NOMO-1 (cell line): ENCODE measurements at regions not wholly inside any gene's neighbourhood (a gene's known extent, or its start where the extent isn't known, plus 50 kb on each side); places are given as distances from the start of the nearest gene placed in this dataset.
A peak's percentile ranks its signal among the peaks of the same experiment; 100 is the strongest.

ENCODE experiments used
- DNase-seq, 2 experiments: peaks; one replicate each; lab custom pipeline; 2025; ENCODE audit not compliant: unreplicated experiment in 2 of 2; lab: John Stamatoyannopoulos, UW

GRCh38 chr7:82567841-82568240 is 124.3 kb upstream of the CACNA2D1 start:
- DNase-seq, result no peak

- DNase-seq, result no peak
These were observed 123.8 kb upstream of the CACNA2D1 start for GRCh38 chr7:82567356-82567755.

DNA sequence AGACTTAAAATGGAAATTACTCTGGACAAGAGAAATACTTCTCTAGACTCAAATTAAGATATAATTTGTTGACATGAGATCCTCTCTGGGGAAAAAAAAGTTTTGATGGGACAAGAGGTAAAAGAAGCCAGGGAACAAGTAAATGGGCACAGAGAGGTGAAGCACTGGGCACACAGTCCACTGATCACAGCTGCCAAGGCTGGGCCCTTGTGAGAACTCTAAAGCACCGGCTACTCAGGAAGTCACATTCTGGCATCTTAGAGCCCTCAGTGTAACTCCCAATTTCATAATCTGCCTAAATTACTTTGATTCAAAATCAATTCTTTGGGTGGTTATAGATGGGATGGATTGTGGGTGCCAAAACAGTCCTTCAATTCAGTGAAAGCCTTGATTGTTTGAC is 123.2 kb upstream of the CACNA2D1 start:
- DNase-seq, result no peak

DNA sequence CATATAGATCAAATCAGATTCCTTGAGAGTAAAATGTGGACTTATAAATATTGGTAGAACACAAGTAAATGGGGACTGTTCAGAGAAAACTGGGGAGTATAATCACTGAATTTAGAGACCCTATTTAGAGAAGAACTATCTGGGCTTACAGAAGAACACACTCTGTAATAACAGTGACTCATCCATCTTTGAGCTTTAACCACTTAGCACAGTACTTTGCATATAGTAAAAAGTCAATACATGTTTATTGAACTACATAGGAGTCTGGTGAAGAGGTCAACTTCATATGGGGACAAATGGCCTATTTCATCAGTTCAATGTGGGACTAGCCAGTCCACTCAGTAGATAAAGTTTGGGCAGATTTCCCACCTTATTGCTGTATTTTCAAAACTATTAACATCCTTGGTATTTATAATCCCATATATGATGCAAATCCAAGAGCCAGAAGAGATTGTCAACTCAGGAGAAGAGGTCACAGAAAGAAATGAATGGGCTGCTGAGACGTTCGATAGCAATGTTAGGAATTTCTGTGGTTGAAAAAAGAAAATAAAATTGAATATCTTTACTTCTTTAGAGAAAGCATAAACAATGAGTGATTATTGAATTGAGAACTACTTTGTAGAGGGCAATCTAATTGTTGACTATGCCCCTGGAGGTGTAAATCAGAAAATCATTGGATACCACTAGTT is 119.3 kb upstream of the CACNA2D1 start:
- DNase-seq, result no peak

- DNase-seq, result peak in 1 of 2 experiments; percentile 30
These were observed 115.7 kb upstream of the CACNA2D1 start for GRCh38 chr7:82559193-82559805.

- peak; percentile 92 to 99 for DNase-seq
These were observed 106.2 kb upstream of the CACNA2D1 start for GRCh38 chr7:82549616-82550285.

GRCh38 chr7:82548141-82548688 is 104.6 kb upstream of the CACNA2D1 start:
- DNase-seq, result no peak

DNA sequence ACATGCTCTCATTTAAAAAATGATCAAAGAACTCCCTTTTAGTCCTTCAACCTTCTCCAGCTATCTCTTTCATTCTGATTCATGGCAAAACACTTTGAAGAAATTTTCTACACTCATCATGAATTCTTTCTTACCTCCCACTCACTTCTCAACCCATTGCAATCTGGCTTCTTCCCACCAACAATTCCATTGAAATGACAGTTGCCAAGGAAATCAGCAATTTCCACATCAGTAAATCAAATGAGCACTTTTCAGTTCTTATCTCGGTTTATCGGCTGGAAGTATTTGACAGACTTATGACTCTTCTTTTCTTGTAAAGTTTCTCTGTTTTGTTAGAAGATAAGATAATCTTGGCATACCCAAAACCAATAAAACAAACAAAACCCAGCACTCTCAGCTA is 99.1 kb upstream of the CACNA2D1 start:
- DNase-seq, result no peak

DNA sequence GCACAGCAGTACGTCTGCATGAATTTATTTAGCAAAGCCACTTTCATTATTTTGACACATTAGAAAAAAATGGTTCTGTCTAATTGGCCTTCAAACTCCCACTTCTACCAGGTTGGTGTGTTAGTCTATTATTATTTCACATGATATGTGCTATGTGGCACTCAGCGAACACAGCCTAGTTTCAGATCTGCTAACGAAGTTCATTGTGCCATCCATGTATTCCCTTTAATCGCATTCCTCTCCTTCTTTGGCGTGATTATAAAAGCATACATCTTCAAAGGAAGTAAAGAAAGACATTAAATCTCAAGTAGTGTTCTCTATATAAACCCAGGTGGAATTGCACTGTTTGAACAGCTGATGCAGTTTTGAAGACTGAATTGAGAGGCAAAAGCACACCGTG is 96.4 kb upstream of the CACNA2D1 start:
- no peak for DNase-seq

DNA sequence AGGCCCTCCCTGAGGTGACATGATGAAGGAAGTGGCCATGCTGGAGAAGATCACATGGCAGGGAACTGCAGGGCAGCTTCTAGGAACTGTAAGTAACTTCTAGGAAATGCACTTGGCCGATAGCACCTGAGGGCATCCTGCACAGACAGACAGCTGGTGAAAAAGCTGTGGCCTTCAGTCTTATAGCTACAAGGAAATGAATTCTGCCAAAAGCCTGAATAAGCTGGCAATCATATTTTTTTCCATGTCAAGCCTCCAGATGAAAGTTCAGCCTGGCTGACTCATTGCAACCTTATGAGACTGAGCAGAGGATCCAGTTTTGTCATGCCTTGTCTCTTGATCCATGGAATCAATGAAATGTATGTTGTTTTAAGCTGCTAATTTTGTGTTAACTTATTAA is 91.1 kb upstream of the CACNA2D1 start:
- DNase-seq, result no peak

DNA sequence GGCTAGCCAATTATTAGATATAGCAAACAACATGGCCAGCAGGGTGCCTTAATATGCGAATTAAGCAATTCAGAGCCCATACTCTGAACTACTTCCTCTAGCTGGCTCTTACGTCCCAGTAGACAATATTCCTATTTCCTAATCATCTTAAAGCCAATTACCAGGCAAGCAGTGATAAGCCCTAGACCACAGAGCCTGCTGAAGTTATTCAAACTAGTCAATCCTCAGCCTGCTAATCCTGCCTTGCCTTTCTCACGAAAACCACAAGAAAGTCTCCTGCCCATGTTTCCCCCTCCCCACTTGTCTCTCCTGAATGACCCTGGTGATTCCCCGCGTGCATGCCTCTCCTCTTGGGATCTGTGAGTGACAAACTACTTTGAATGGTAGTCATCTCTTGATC is 86.8 kb upstream of the CACNA2D1 start:
- no peak for DNase-seq

- no peak for DNase-seq
These were observed 85.2 kb upstream of the CACNA2D1 start for GRCh38 chr7:82528577-82529310.

- peak; percentile 87 to 94 for DNase-seq
These were observed 84.3 kb upstream of the CACNA2D1 start for GRCh38 chr7:82527851-82528250.

DNA sequence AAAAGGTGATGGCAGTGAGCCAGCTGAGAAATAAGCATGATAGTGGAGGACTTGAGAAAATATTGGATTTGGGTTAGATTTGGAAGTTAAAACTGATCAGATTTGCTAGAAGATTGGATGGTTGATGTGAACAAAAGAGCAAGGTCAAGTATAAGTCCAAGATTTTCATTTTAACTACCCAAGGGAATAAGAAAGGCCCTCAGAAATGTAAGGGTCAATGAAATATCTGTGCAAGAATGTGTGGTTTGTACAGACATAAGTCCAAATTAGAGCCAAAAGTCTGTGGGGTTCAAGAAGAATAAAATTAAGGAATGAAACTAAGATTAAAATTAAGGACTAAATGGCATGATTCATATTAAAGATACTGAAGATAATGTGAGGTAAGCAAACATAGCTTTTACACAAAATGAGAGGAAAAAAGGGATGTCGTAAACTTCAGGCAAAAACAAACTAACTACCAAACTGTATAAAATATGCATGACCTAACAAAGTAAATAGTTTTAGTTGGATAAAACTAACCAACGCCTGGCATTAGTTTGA is 78.4 kb upstream of the CACNA2D1 start:
- no peak for DNase-seq

DNA sequence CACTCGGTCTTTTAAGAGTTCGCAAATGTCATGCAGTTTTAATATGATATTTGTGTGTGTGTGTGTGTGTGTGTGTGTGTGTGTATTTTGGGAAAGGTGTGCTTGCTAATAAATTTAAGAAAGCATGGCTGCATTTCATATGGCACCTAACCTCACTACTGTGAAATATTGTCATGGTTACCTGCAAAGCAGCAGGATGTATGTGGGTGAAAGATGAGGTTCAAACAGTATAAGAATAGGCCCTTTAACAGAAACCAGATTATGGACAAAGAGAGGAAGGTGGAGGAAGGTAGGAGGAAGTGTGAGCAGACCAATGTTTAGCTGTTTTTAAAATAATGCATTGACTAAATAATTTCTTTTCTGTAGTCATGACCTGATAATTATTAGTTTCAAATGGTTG is 73.5 kb upstream of the CACNA2D1 start:
- no peak for DNase-seq

DNA sequence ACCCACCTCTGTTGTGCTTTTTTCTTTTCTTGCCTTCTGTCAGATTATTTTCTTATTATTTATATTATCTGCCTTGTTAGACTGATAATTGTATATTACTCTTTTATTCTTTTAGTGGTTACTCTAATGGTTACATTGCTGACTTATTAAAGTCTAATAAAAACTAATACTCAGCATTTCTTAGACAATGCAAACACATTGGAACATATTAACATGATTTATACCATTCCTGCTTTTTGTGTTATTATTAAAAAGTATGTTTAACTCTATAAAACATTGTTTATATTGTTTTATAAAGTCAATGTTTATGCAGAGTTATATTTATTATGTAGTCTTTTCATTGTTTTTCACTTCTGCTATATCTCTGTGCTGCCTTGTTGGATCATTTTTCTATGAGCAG is 68.0 kb upstream of the CACNA2D1 start:
- DNase-seq, result no peak

DNA sequence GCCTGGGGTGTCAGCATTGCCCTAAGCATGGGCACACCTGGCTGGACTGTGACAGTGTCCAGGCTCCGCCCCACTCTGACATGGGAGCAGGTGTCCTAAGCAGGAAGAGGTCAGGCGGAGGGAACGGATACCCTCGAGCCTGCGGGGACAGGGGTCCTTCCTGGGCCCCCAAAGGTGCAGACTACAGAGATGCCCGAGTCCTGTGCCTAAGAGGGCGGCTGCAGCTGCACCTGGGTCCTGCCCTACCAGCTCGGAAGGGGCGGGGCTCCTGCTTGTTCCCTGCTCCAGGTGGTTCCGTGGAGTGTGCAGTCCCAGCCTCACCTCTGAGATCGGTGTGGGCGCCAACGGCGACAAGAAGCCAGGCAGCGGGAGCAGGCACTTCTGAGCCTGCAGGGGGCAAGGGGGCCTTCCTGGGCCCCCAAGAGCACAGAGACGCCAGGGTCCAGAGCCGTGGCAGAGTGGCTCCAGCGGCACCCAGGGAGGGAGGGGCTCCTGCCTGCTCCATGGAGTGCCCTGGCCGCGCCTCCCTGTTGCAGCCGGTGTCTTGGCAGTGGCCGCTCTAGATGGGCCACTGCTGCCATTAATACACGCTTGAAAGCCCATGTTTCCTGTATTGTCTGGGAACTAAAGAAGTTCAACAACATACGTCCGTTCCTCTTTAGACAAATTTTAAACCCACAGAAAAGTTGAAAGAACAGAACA is 64.5 kb upstream of the CACNA2D1 start:
- DNase-seq, result no peak

DNA sequence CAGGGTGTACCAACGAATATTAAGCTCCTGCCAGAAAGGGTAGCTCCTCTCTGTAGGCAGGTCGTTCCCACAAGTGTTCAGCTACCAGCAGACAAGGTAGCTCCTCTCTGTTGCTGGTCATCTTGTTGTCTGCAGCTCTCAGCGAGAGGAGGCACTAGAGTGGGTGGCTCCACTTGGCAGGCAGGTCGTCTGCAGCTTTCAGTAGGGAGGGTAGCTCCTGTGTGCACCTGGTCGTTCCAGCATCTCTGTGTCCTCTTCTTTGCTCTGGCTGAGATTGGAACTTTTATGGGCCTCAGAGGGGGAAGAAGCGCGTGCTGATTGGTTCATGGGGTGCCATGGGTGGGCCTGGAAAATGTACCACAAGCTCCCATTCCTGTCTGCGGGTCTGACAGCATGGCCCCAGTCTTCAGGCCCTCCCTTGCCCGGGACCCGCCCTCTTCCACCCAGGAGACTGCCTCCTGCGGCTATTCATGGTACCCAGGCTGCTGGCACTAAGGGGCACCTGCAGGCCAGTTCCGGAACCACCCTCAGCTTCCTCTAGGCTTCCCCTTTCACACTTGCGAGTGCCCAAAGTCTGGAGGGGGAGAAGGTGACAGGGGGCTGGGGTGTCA is 63.9 kb upstream of the CACNA2D1 start:
- no peak for DNase-seq

DNA sequence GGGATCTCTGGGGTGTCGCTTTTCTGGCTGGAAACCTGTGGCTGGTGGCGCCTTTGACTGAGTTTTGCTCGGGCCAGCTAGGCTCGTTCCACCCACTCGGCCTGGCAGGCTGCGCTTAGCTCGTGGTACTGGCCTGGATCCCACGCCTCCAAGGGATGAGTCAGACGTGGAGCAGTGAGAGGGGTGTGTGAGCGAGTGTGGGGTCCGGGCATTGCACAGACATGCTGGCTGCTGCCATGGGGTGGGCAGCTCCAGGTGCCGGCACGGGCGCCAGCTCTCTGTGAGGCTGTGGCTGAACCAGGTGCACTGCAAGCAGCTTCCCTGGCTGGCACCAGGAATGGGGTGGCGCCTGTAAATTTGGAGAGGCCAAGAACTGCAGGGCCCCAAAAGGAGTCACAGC is 63.1 kb upstream of the CACNA2D1 start:
- DNase-seq, result no peak

DNA sequence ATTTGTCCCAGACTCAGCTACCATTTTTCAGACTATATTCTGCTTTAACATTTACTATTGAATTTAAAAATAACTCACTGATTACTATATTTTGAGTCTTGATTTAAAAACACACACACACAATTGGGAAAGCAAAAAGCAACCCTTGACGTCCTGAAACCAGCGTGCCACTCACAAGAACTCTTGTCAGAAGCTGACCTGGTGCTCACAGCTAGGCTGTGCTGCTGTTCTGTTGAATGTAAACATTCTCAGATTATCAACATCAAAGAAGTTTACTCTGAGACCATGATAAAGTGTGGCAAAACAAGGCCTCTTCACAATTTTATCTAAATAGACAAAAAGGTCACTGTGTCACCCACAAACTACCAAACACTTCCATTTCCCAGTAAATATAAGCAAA is 62.6 kb upstream of the CACNA2D1 start:
- no peak for DNase-seq
